ENCODE measurements at regions not wholly inside any gene's neighbourhood (a gene's known extent, or its start where the extent isn't known, plus 50 kb on each side); places are given as distances from the start of the nearest gene placed in this dataset.

GRCh38 chr5:39800042-39800601 is 375.3 kb upstream of the DAB2 start:
- H3K27ac ChIP-seq = no peak overlapping the region
- H3K9me3 ChIP-seq = no peaks in the 10 kb centered on the region
- no peak for TF ChIP-seq CTCF (IDR thresholded peaks at IDR 0.05)
- no peaks in the 10 kb centered on the region for H3K27me3 ChIP-seq
- H3K4me3 ChIP-seq = no peak overlapping the region
- no peak for DNase-seq (ENCODE audit: low spot score)
- no peaks in the 10 kb centered on the region for H3K4me1 ChIP-seq
- no peaks in the 10 kb centered on the region for H3K36me3 ChIP-seq

GRCh38 chr5:39799242-39799641 is 374.5 kb upstream of the DAB2 start:
- Histone ChIP-seq H3K9me3 (no peaks in the 10 kb centered on the region), H3K4me1 (no peaks in the 10 kb centered on the region), H3K27ac (no peak overlapping the region), H3K4me3 (no peak overlapping the region), H3K27me3 (no peaks in the 10 kb centered on the region), H3K36me3 (no peaks in the 10 kb centered on the region)
- DNase-seq (ENCODE audit: low spot score) = no peak
- no peak for TF ChIP-seq CTCF (IDR thresholded peaks at IDR 0.05)

GRCh38 chr5:39794513-39795210 is 369.9 kb upstream of the DAB2 start:
- H3K9me3 ChIP-seq = no peaks in the 10 kb centered on the region
- H3K4me3 ChIP-seq = no peak overlapping the region
- TF ChIP-seq CTCF (IDR thresholded peaks at IDR 0.05) = no peak
- no peaks in the 10 kb centered on the region for H3K27me3 ChIP-seq
- H3K27ac ChIP-seq = no peak overlapping the region
- H3K36me3 ChIP-seq = no peaks in the 10 kb centered on the region
- no peaks in the 10 kb centered on the region for H3K4me1 ChIP-seq
- DNase-seq (ENCODE audit: low spot score) = no peak

GRCh38 chr5:39785410-39785809 is 360.6 kb upstream of the DAB2 start:
- no peaks in the 10 kb centered on the region for H3K36me3 ChIP-seq
- no peak overlapping the region for H3K4me3 ChIP-seq
- no peak for TF ChIP-seq CTCF (IDR thresholded peaks at IDR 0.05)
- H3K27me3 ChIP-seq = no peaks in the 10 kb centered on the region
- no peak overlapping the region for H3K27ac ChIP-seq
- H3K9me3 ChIP-seq = no peaks in the 10 kb centered on the region
- DNase-seq (ENCODE audit: low spot score) = no peak
- H3K4me1 ChIP-seq = no peaks in the 10 kb centered on the region

GRCh38 chr5:39783756-39784421 is 359.1 kb upstream of the DAB2 start:
- Histone ChIP-seq H3K4me1 (no peaks in the 10 kb centered on the region), H3K9me3 (no peaks in the 10 kb centered on the region), H3K27ac (no peak overlapping the region), H3K27me3 (no peaks in the 10 kb centered on the region), H3K4me3 (no peak overlapping the region), H3K36me3 (no peaks in the 10 kb centered on the region)
- no peak for TF ChIP-seq CTCF (IDR thresholded peaks at IDR 0.05)
- DNase-seq (ENCODE audit: low spot score) = no peak

All from right atrium auricular region (tissue), 2 donors.